H9 (cell line): ENCODE measurements at regions not wholly inside any gene's neighbourhood (a gene's known extent, or its start where the extent isn't known, plus 50 kb on each side); places are given as distances from the start of the nearest gene placed in this dataset.
A peak's percentile ranks its signal among the peaks of the same experiment; 100 is the strongest.

Experiments
- DNase-seq: peaks from one replicate; pipeline ENCODE4 v3.0.0-alpha.2; 2017
- H2AFZ ChIP-seq: one replicate; pipeline ENCODE4 v1.6.1; 2013; ENCODE audit warnings: mild to moderate bottlenecking, low read length, control low read depth, moderate library complexity
- H2AK5ac ChIP-seq: 2 replicates; pipeline ENCODE4 v1.6.1; 2013; ENCODE audit warnings: low read length, control low read depth, mixed read lengths; ENCODE audit not compliant: insufficient read length
- H2BK120ac ChIP-seq: one replicate; pipeline ENCODE4 v1.6.1; 2013; ENCODE audit warnings: low read depth, mild to moderate bottlenecking, low read length, control low read depth, inconsistent platforms; ENCODE audit not compliant: poor library complexity, severe bottlenecking
- H2BK12ac ChIP-seq: 2 replicates; pipeline ENCODE4 v1.6.1; 2013; ENCODE audit warnings: low read length, control low read depth, mixed read lengths, low read depth; ENCODE audit not compliant: insufficient read length
- H2BK15ac ChIP-seq: 2 replicates; pipeline ENCODE4 v1.6.1; 2013; ENCODE audit warnings: low read depth, low read length, control low read depth
- H2BK20ac ChIP-seq: one replicate; pipeline ENCODE4 v1.6.1; 2013; ENCODE audit warnings: low read depth, mild to moderate bottlenecking, low read length, control low read depth, inconsistent platforms; ENCODE audit not compliant: poor library complexity, severe bottlenecking
- H2BK5ac ChIP-seq: 2 replicates; pipeline ENCODE4 v1.6.1; 2013; ENCODE audit warnings: low read length, control low read depth, mixed read lengths; ENCODE audit not compliant: insufficient read length
- H3K14ac ChIP-seq: 2 replicates; pipeline ENCODE4 v1.6.1; 2013; ENCODE audit warnings: low read length, control low read depth; ENCODE audit not compliant: insufficient read depth
- H3K18ac ChIP-seq: 2 replicates; pipeline ENCODE4 v1.6.1; 2013; ENCODE audit warnings: low read depth, mild to moderate bottlenecking, mixed read lengths, low read length, control low read depth; ENCODE audit not compliant: insufficient read length
- H3K23ac ChIP-seq: 2 replicates; pipeline ENCODE4 v1.6.1; 2013; ENCODE audit warnings: low read length, control low read depth, mixed read lengths, low read depth; ENCODE audit not compliant: insufficient read length
- H3K23me2 ChIP-seq: 2 replicates; pipeline ENCODE4 v1.6.1; 2013; ENCODE audit warnings: low read depth, mild to moderate bottlenecking, mixed read lengths, low read length, control low read depth; ENCODE audit not compliant: insufficient read length, poor library complexity, severe bottlenecking
- H3K27ac ChIP-seq: 2 replicates; pipeline ENCODE4 v1.5.1; 2013; ENCODE audit warnings: low read length, control low read depth, mixed read lengths, low read depth; ENCODE audit not compliant: insufficient read length
- H3K27me3 ChIP-seq: 2 replicates; pipeline ENCODE4 v1.6.1; 2013; ENCODE audit warnings: low read length, control low read depth, inconsistent platforms; ENCODE audit not compliant: insufficient read depth
- H3K4ac ChIP-seq: 2 replicates; pipeline ENCODE4 v1.6.1; 2013; ENCODE audit warnings: low read depth, mild to moderate bottlenecking, control low read depth, inconsistent platforms, low read length, moderate library complexity
- H3K4me1 ChIP-seq: 2 replicates; pipeline ENCODE4 v1.6.1; 2013; ENCODE audit warnings: low read length, control low read depth, inconsistent platforms; ENCODE audit not compliant: insufficient read depth
- H3K4me2 ChIP-seq: 2 replicates; pipeline ENCODE4 v1.6.1; 2013; ENCODE audit warnings: low read length, control low read depth, mixed read lengths; ENCODE audit not compliant: insufficient read length, insufficient read depth
- H3K56ac ChIP-seq: 2 replicates; pipeline ENCODE4 v1.6.1; 2013; ENCODE audit warnings: low read depth, mild to moderate bottlenecking, mixed read lengths, low read length, control low read depth; ENCODE audit not compliant: insufficient read length
- H3K79me1 ChIP-seq: 2 replicates; pipeline ENCODE4 v1.6.1; 2013; ENCODE audit warnings: low read depth, mild to moderate bottlenecking, moderate library complexity, low read length, control low read depth, inconsistent platforms; ENCODE audit not compliant: insufficient read depth, poor library complexity, severe bottlenecking
- H3K79me2 ChIP-seq: 2 replicates; pipeline ENCODE4 v1.6.1; 2013; ENCODE audit warnings: low read length, control low read depth, inconsistent platforms; ENCODE audit not compliant: insufficient read depth
- H3K9ac ChIP-seq: 2 replicates; pipeline ENCODE4 v1.6.1; 2013; ENCODE audit warnings: low read length, control low read depth, mixed read lengths; ENCODE audit not compliant: insufficient read length; ENCODE audit errors: extremely low read depth
- H3K9me3 ChIP-seq: one replicate; pipeline ENCODE4 v1.6.1; 2013; ENCODE audit warnings: low read depth, low read length, inconsistent platforms; ENCODE audit not compliant: control insufficient read depth
- H3T11ph ChIP-seq: one replicate; pipeline ENCODE4 v1.6.1; 2013; ENCODE audit warnings: mild to moderate bottlenecking, low read length, control low read depth, inconsistent platforms
- H4K20me1 ChIP-seq: one replicate; pipeline ENCODE4 v1.6.1; 2013; ENCODE audit not compliant: control insufficient read depth, insufficient read length, insufficient read depth
- H4K5ac ChIP-seq: 2 replicates; pipeline ENCODE4 v1.6.1; 2013; ENCODE audit warnings: low read depth, mild to moderate bottlenecking, mixed read lengths, low read length, control low read depth; ENCODE audit not compliant: insufficient read length
- H4K8ac ChIP-seq: replicated peaks from 2 replicates; pipeline ENCODE4 v1.6.1; 2013; ENCODE audit warnings: low read length, control low read depth, mixed read lengths, low read depth; ENCODE audit not compliant: insufficient read length
- H4K91ac ChIP-seq: 2 replicates; pipeline ENCODE4 v1.6.1; 2013; ENCODE audit warnings: low read depth, mild to moderate bottlenecking, moderate library complexity, mixed read lengths, low read length, control low read depth; ENCODE audit not compliant: insufficient read length
- H3K27ac Mint-ChIP-seq, 3 experiments: 2 replicates in 2 of 3; 3 replicates in 1 of 3; pipeline ENCODE4 v1.8.0; 2020 to 2021; ENCODE audit warnings: mixed read lengths in 3 of 3, mild to moderate bottlenecking in 1 of 3, moderate library complexity in 1 of 3
- H3K27me3 Mint-ChIP-seq: 2 replicates; pipeline ENCODE4 v1.8.0; 2021; ENCODE audit warnings: low read depth, mild to moderate bottlenecking, moderate library complexity, mixed read lengths
- H3K36me3 Mint-ChIP-seq, 3 experiments: 2 replicates in 2 of 3; 3 replicates in 1 of 3; pipeline ENCODE4 v1.8.0; 2020 to 2021; ENCODE audit warnings: low read depth in 3 of 3, mixed read lengths in 3 of 3; ENCODE audit not compliant: insufficient read depth in 1 of 3
- H3K4me1 Mint-ChIP-seq, 2 experiments: 2 replicates each; pipeline ENCODE4 v1.8.0; 2020; ENCODE audit warnings: mixed read lengths in 2 of 2
- H3K4me3 Mint-ChIP-seq, 2 experiments: 2 replicates in 1 of 2; 3 replicates in 1 of 2; pipeline ENCODE4 v1.8.0; 2020 to 2021; ENCODE audit warnings: mild to moderate bottlenecking in 2 of 2, mixed read lengths in 2 of 2, moderate library complexity in 1 of 2
- H3K9me3 Mint-ChIP-seq, 2 experiments: 2 replicates in 1 of 2; 3 replicates in 1 of 2; pipeline ENCODE4 v1.8.0; 2020; ENCODE audit warnings: mild to moderate bottlenecking in 2 of 2, mixed read lengths in 2 of 2, moderate library complexity in 1 of 2
- CTCF ChIP-seq: fragments of 200-600 bp; sonication (generic); conservative IDR thresholded peaks from 3 replicates; pipeline ENCODE4 v1.8.0; 2021; ENCODE audit warnings: antibody characterized with exemption, mild to moderate bottlenecking
- WGBS: extraction: QIAGEN DNeasy Blood & Tissue Kit; methylation state at CpG from one replicate; pipeline ENCODE4 v1.1.7; 2013; ENCODE audit warnings: missing lambda C conversion rate, low lambda C conversion rate, mixed read lengths; ENCODE audit not compliant: insufficient read length; ENCODE audit errors: extremely low coverage; 5-methylcytosine and 5-hydroxymethylcytosine counted together

DNA sequence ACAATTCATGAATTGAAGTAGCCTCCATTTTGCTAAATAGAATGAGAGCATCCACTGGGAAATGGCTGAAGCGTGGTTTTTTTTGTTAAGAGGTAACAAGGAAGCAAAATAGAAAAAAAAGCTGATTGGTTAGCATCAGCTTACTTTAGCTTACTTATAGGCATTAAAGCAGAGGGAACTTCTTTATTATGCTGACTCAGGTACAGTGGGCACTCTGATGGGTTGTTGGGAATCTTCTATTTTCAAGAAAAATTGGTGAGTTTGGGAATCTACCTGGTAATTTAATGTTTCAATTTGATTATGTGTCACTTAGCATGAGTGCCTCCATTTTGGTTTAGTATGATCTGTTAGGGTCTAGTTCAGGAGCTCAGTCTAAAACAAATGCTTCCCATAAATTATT, 289.6 kb downstream of the ANXA1 start:
- no peak overlapping the region for H3K56ac ChIP-seq
- no peaks in the 10 kb centered on the region for H3K9me3 ChIP-seq
- Mint-ChIP-seq H3K9me3 (no peaks in the 10 kb centered on the region), H3K4me3 (no peak overlapping the region), H3K27ac (peak overlapping the region in 2 of 3 experiments; percentile 86 to 96; a peak in 4 of 7 replicates), H3K4me1 (peaks cover 17 to 25% of the 10 kb centered on the region in 2 experiments), H3K36me3 (no peaks in the 10 kb centered on the region), H3K27me3 (no peaks in the 10 kb centered on the region)
- H3K4me2 ChIP-seq, result no peak overlapping the region
- H4K5ac ChIP-seq, result no peak overlapping the region
- H3K4ac ChIP-seq, result no peak overlapping the region
- H2AK5ac ChIP-seq, result no peak overlapping the region
- no peak overlapping the region for H4K91ac ChIP-seq
- no peak overlapping the region for H3K9ac ChIP-seq
- no peak overlapping the region for H4K8ac ChIP-seq
- H3K23ac ChIP-seq, result no peak overlapping the region
- H2BK15ac ChIP-seq, result no peak overlapping the region
- H3K79me1 ChIP-seq, result no peaks in the 10 kb centered on the region
- no peak overlapping the region for H2BK12ac ChIP-seq
- H4K20me1 ChIP-seq, result no peaks in the 10 kb centered on the region
- H3K27ac ChIP-seq, result no peak overlapping the region
- H2BK20ac ChIP-seq, result no peak overlapping the region
- H2BK120ac ChIP-seq, result no peak overlapping the region
- H3T11ph ChIP-seq, result no peak overlapping the region
- no CpG with 5 or more reads among the region's 1 CpG for WGBS
- no peak for TF ChIP-seq CTCF
- DNase-seq, result no peak
- H3K23me2 ChIP-seq, result no peaks in the 10 kb centered on the region
- H2AFZ ChIP-seq, result no peak overlapping the region
- H3K14ac ChIP-seq, result no peak overlapping the region
- H3K27me3 ChIP-seq, result no peaks in the 10 kb centered on the region
- no peaks in the 10 kb centered on the region for H3K79me2 ChIP-seq
- H3K18ac ChIP-seq, result no peak overlapping the region
- H3K4me1 ChIP-seq, result no peaks in the 10 kb centered on the region; the same call in 1 of the 2 replicates
- no peak overlapping the region for H2BK5ac ChIP-seq
